ENCODE measurements at regions not wholly inside any gene's neighbourhood (a gene's known extent, or its start where the extent isn't known, plus 50 kb on each side); places are given as distances from the start of the nearest gene placed in this dataset.

DNA sequence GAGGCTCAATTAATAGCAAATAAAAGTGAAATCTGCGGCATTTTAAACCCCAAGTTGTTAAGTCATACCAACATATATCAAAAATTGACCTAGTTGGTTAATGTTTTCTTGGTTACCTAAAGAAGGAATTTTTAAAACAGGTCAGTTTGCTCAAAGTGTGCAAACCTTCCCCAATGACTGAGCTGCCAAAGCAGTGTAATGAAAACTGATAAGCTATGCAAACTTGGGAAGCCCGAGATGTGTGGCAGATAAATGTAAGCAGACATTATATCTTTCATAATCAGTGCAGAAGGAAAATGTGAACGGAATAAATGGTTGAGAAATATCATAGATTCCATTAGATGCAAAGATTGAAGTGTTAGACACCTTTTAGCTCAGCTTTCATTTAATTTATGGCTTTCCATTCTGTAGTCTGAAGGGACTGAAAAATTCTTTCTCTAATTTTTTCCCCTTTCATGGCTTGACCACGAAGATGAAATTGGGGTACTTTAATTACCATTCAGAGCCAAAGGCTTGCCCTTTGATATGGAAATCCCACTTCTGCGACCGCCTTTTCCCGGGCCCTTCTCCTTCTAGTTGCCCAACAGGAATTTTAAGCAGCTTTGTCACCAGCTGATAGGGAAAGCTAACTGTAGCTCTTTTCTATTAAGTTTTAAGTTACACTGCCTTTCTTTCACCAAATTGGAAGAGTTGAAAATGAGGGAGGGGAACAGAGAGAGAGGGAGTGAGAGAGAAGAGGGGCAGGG, 306.6 kb upstream of the SOX5 start:
- H3K27me3 ChIP-seq (ENCODE audit: low read depth, low read length) = no peaks in the 10 kb centered on the region
- peaks cover 0 to 6% of the 10 kb centered on the region in 2 donors for H3K9me3 ChIP-seq (ENCODE audit: control insufficient read depth in 1 of 2, low read length in 2 of 2)
- no peaks in the 10 kb centered on the region for H3K36me3 ChIP-seq (ENCODE audit: control insufficient read depth in 1 of 2, insufficient read depth in 2 of 2, low read length in 2 of 2)
- H3K27ac ChIP-seq (ENCODE audit: low read length) = no peak overlapping the region
- no peak overlapping the region for H3K4me3 ChIP-seq (ENCODE audit: low read depth in 1 of 2, low read length in 2 of 2)
- H3K4me1 ChIP-seq (ENCODE audit: control insufficient read depth in 1 of 2, insufficient read depth in 2 of 2, low read length in 2 of 2) = no peaks in the 10 kb centered on the region

DNA sequence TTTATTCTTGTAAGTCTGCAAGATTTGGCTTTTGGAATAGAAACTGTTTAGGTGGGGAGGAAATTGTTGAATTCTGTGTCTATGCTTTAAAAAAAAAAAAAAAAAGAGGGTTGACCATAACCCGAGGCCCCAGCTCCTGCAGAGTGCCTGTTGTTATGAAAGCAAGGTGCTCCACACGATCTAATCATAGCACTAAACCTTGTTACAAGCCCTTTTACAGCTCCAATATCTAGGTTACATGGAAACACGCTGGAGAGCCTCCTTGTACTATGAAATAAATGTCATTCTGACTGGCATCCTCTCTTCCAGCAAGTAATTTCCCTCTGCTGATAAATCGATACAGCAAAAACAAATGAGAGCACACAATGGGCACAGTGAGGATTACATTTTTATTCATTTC, 303.1 kb upstream of the SOX5 start:
- peaks cover 0 to 6% of the 10 kb centered on the region in 2 donors for H3K9me3 ChIP-seq (ENCODE audit: control insufficient read depth in 1 of 2, low read length in 2 of 2)
- no peak overlapping the region for H3K4me3 ChIP-seq (ENCODE audit: low read depth in 1 of 2, low read length in 2 of 2)
- no peaks in the 10 kb centered on the region for H3K36me3 ChIP-seq (ENCODE audit: control insufficient read depth in 1 of 2, insufficient read depth in 2 of 2, low read length in 2 of 2)
- no peaks in the 10 kb centered on the region for H3K4me1 ChIP-seq (ENCODE audit: control insufficient read depth in 1 of 2, insufficient read depth in 2 of 2, low read length in 2 of 2)
- no peak overlapping the region for H3K27ac ChIP-seq (ENCODE audit: low read length)
- no peaks in the 10 kb centered on the region for H3K27me3 ChIP-seq (ENCODE audit: low read depth, low read length)

DNA sequence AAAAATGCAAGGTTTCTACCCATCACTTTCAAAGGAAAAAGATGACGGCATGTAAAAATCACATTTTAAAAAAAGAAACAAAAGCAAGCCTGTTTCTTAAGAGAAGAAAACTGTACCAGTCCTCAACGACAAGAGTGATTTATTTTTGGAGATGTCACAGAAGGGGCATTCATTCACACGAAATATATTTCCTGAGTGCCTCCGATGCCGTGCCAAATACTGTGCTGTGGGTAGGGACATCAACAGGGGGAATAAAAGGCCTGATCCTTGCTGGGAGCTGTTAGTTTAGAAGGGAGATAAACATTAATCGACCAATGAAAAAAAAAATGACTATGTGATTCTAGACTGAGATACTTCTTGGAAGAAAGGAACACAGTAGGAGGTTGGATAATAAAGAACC, 297.5 kb upstream of the SOX5 start:
- H3K27ac ChIP-seq (ENCODE audit: low read length) = no peak overlapping the region
- H3K36me3 ChIP-seq (ENCODE audit: control insufficient read depth in 1 of 2, insufficient read depth in 2 of 2, low read length in 2 of 2) = no peaks in the 10 kb centered on the region
- H3K4me1 ChIP-seq (ENCODE audit: control insufficient read depth in 1 of 2, insufficient read depth in 2 of 2, low read length in 2 of 2) = no peaks in the 10 kb centered on the region
- H3K9me3 ChIP-seq (ENCODE audit: control insufficient read depth in 1 of 2, low read length in 2 of 2) = no peaks in the 10 kb centered on the region
- no peak overlapping the region for H3K4me3 ChIP-seq (ENCODE audit: low read depth in 1 of 2, low read length in 2 of 2)
- no peaks in the 10 kb centered on the region for H3K27me3 ChIP-seq (ENCODE audit: low read depth, low read length)

GRCh38 chr12:24246376-24246775, 296.9 kb upstream of the SOX5 start:
- Histone ChIP-seq H3K9me3 (ENCODE audit: control insufficient read depth in 1 of 2, low read length in 2 of 2) (no peaks in the 10 kb centered on the region), H3K4me1 (ENCODE audit: control insufficient read depth in 1 of 2, insufficient read depth in 2 of 2, low read length in 2 of 2) (no peaks in the 10 kb centered on the region), H3K36me3 (ENCODE audit: control insufficient read depth in 1 of 2, insufficient read depth in 2 of 2, low read length in 2 of 2) (no peaks in the 10 kb centered on the region), H3K27ac (ENCODE audit: low read length) (no peak overlapping the region), H3K4me3 (ENCODE audit: low read depth in 1 of 2, low read length in 2 of 2) (no peak overlapping the region), H3K27me3 (ENCODE audit: low read depth, low read length) (no peaks in the 10 kb centered on the region)

DNA sequence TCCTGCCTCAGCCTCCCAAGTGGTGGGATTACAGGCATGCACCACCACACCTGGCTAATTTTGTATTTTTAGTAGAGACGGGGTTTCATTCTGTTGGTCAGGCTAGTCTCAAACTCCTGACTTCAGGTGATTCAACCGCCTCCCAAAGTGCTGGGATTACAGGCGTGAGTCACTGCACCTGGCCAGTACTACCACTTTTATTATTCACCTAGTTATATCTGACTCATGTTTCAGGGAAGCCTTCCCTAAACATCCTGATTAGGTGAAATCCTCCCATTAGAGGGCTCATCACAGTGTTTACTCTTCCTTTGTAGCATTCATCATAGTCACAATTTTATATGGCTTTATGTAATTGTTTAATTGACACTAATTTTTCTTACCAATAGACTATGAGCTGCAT, 295.3 kb upstream of the SOX5 start:
- no peak overlapping the region for H3K27ac ChIP-seq (ENCODE audit: low read length)
- H3K27me3 ChIP-seq (ENCODE audit: low read depth, low read length) = no peaks in the 10 kb centered on the region
- no peak overlapping the region for H3K4me3 ChIP-seq (ENCODE audit: low read depth in 1 of 2, low read length in 2 of 2)
- H3K4me1 ChIP-seq (ENCODE audit: control insufficient read depth in 1 of 2, insufficient read depth in 2 of 2, low read length in 2 of 2) = no peaks in the 10 kb centered on the region
- no peaks in the 10 kb centered on the region for H3K36me3 ChIP-seq (ENCODE audit: control insufficient read depth in 1 of 2, insufficient read depth in 2 of 2, low read length in 2 of 2)
- H3K9me3 ChIP-seq (ENCODE audit: control insufficient read depth in 1 of 2, low read length in 2 of 2) = no peaks in the 10 kb centered on the region

DNA sequence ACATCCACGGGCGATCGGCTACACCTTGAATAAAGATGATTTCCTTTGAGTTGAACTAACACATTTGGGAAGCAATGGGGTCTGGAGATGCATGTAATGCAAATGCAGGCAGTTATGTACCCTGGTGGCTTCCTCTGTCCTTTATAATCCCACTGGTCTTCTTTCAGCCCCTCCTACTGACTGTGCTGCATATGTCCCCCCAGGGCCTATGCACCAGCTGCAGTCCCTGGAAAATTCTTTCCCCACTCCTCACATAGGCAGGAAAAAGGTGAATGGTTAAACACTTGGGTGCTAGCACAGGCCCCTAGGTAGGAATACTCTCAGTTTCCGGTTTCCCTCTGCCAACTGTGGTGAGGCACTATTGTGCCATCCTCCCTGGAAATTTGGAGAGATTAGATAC, 294.8 kb upstream of the SOX5 start:
- no peaks in the 10 kb centered on the region for H3K27me3 ChIP-seq (ENCODE audit: low read depth, low read length)
- H3K36me3 ChIP-seq (ENCODE audit: control insufficient read depth in 1 of 2, insufficient read depth in 2 of 2, low read length in 2 of 2) = no peaks in the 10 kb centered on the region
- H3K9me3 ChIP-seq (ENCODE audit: control insufficient read depth in 1 of 2, low read length in 2 of 2) = no peaks in the 10 kb centered on the region
- H3K27ac ChIP-seq (ENCODE audit: low read length) = no peak overlapping the region
- no peaks in the 10 kb centered on the region for H3K4me1 ChIP-seq (ENCODE audit: control insufficient read depth in 1 of 2, insufficient read depth in 2 of 2, low read length in 2 of 2)
- no peak overlapping the region for H3K4me3 ChIP-seq (ENCODE audit: low read depth in 1 of 2, low read length in 2 of 2)

GRCh38 chr12:24240707-24241106, 291.2 kb upstream of the SOX5 start:
- Histone ChIP-seq H3K9me3 (ENCODE audit: control insufficient read depth in 1 of 2, low read length in 2 of 2) (no peaks in the 10 kb centered on the region), H3K4me3 (ENCODE audit: low read depth in 1 of 2, low read length in 2 of 2) (no peak overlapping the region), H3K36me3 (ENCODE audit: control insufficient read depth in 1 of 2, insufficient read depth in 2 of 2, low read length in 2 of 2) (no peaks in the 10 kb centered on the region), H3K27me3 (ENCODE audit: low read depth, low read length) (no peaks in the 10 kb centered on the region), H3K4me1 (ENCODE audit: control insufficient read depth in 1 of 2, insufficient read depth in 2 of 2, low read length in 2 of 2) (no peaks in the 10 kb centered on the region), H3K27ac (ENCODE audit: low read length) (no peak overlapping the region)

GRCh38 chr12:24233519-24234246, 284.2 kb upstream of the SOX5 start:
- Histone ChIP-seq H3K27me3 (ENCODE audit: low read depth, low read length) (no peaks in the 10 kb centered on the region), H3K4me1 (ENCODE audit: control insufficient read depth in 1 of 2, insufficient read depth in 2 of 2, low read length in 2 of 2) (no peaks in the 10 kb centered on the region), H3K4me3 (ENCODE audit: low read depth in 1 of 2, low read length in 2 of 2) (no peak overlapping the region), H3K9me3 (ENCODE audit: control insufficient read depth in 1 of 2, low read length in 2 of 2) (no peaks in the 10 kb centered on the region), H3K36me3 (ENCODE audit: control insufficient read depth in 1 of 2, insufficient read depth in 2 of 2, low read length in 2 of 2) (no peaks in the 10 kb centered on the region), H3K27ac (ENCODE audit: low read length) (no peak overlapping the region)

GRCh38 chr12:24232531-24232930, 283.1 kb upstream of the SOX5 start:
- no peak overlapping the region for H3K4me3 ChIP-seq (ENCODE audit: low read depth in 1 of 2, low read length in 2 of 2)
- no peaks in the 10 kb centered on the region for H3K27me3 ChIP-seq (ENCODE audit: low read depth, low read length)
- no peaks in the 10 kb centered on the region for H3K4me1 ChIP-seq (ENCODE audit: control insufficient read depth in 1 of 2, insufficient read depth in 2 of 2, low read length in 2 of 2)
- no peaks in the 10 kb centered on the region for H3K36me3 ChIP-seq (ENCODE audit: control insufficient read depth in 1 of 2, insufficient read depth in 2 of 2, low read length in 2 of 2)
- H3K9me3 ChIP-seq (ENCODE audit: control insufficient read depth in 1 of 2, low read length in 2 of 2) = no peaks in the 10 kb centered on the region
- no peak overlapping the region for H3K27ac ChIP-seq (ENCODE audit: low read length)

- no peaks in the 10 kb centered on the region for H3K27me3 ChIP-seq (ENCODE audit: low read depth, low read length)
- H3K9me3 ChIP-seq (ENCODE audit: control insufficient read depth in 1 of 2, low read length in 2 of 2) = no peaks in the 10 kb centered on the region
- no peaks in the 10 kb centered on the region for H3K4me1 ChIP-seq (ENCODE audit: control insufficient read depth in 1 of 2, insufficient read depth in 2 of 2, low read length in 2 of 2)
- H3K4me3 ChIP-seq (ENCODE audit: low read depth in 1 of 2, low read length in 2 of 2) = no peak overlapping the region
- H3K36me3 ChIP-seq (ENCODE audit: control insufficient read depth in 1 of 2, insufficient read depth in 2 of 2, low read length in 2 of 2) = no peaks in the 10 kb centered on the region
- H3K27ac ChIP-seq (ENCODE audit: low read length) = no peak overlapping the region
These were observed 281.8 kb upstream of the SOX5 start for GRCh38 chr12:24231298-24231697.

DNA sequence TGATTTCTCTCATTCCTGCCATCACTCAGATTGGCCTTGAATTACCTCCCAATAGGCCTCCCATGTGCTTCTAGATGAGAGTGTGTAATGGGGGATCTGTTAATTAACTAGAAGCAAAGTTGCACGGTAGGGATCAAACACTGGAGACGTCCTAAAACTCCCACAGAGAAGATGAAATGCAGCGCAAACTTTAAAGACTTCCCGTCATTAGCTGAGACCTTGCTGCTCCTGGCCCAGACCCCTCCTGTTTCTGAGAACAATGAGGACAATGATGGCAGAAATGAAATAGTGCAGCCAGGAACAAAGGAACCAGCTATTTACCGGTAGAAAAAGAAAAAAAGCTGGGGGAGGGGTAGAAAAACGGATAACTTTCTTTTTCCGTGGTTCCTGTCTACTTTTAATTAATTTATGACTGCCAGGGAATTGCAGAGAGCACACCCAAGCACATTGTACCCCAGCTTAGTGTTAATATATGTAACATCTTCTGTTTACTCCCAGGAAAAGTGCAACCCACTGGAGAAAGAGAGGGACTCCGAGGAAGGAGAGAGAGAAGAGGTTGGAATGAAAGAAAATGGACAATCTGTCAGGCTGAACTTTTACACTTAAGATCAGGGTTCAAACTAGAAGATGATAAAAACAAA, 280.7 kb upstream of the SOX5 start:
- Histone ChIP-seq H3K4me3 (ENCODE audit: low read depth in 1 of 2, low read length in 2 of 2) (no peak overlapping the region), H3K27me3 (ENCODE audit: low read depth, low read length) (no peaks in the 10 kb centered on the region), H3K36me3 (ENCODE audit: control insufficient read depth in 1 of 2, insufficient read depth in 2 of 2, low read length in 2 of 2) (no peaks in the 10 kb centered on the region), H3K4me1 (ENCODE audit: control insufficient read depth in 1 of 2, insufficient read depth in 2 of 2, low read length in 2 of 2) (no peaks in the 10 kb centered on the region), H3K27ac (ENCODE audit: low read length) (no peak overlapping the region), H3K9me3 (ENCODE audit: control insufficient read depth in 1 of 2, low read length in 2 of 2) (no peaks in the 10 kb centered on the region)
